ENCODE measurements at regions not wholly inside any gene's neighbourhood (a gene's known extent, or its start where the extent isn't known, plus 50 kb on each side); places are given as distances from the start of the nearest gene placed in this dataset.
A peak's percentile ranks its signal among the peaks of the same experiment; 100 is the strongest.

DNA sequence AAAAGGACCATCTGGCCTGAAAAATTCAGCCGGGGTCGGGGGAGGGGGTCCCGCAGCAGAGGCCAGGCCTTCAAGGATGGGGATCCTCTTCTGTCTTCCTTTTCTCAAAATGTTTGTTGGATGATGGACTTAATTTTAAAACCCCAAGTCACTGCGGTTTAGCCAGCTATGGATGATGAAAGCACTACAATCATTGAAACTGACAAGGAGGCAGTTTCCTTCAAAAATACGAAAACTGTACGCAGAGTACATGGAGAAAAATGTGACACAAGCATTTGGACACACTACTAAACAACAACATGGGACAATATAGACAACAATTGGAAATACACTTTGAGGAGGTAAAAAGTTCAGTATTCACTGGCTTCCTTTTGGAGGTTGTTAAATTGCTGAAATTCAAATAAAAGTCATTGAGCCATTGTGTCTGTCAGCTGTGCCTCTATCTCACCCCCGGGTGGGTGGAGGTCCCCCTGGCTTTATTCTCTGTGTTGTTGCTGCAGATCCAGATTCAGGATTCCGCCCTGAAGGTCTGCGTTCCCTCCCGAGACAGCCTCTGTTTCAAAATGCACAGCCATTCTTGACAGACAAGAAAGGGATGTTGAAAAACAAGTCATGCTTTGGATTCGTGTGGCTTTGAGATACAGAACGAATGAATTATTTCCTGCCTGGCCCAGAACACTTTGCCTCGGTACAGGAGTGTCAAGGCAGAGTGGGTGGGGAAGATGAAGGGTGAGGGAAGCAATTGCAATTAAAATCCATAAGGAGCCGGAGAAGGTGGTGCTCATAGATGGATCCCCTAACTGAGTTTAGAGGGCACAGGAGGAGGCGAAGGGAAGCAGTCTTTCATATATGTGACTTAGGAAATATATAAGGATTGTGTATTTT lies 118.2 kb downstream of the TTLL2 start:
- no peak for DNase-seq

DNA sequence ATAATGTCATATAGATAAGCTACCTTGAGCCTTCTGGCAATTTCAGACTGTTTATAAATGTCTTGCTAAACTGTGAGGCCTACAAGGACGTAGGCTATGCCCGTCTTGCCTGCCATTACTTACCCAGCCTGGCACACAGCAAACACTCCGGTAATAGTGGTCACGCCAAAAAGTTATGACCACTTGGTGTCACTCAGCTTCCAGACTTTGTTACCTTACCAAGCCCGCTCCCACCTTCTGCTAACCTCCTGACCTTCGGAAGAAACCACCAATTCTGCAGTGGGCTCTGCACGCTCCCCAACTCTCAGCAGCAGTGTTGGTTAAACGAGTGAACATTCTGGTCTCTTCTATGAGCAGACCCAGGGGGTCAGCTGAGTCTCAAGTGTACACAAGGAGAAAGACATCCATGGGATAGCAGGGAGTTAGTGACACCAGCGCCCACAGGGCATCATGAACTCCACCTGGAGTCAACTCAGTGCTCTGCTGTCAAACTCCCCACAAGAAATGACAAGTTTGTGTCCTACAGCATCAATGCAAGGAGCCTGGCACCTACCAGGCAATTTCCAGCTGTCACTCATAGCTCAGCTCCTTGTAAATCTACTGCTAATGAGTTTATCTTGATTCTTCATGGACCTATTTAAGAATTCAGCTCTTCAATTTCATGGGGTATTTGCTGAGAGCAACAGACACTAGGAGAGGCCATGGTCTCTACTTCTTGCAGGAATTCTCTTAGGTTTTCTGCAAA lies 119.9 kb downstream of the TTLL2 start:
- no peak for DNase-seq

DNA sequence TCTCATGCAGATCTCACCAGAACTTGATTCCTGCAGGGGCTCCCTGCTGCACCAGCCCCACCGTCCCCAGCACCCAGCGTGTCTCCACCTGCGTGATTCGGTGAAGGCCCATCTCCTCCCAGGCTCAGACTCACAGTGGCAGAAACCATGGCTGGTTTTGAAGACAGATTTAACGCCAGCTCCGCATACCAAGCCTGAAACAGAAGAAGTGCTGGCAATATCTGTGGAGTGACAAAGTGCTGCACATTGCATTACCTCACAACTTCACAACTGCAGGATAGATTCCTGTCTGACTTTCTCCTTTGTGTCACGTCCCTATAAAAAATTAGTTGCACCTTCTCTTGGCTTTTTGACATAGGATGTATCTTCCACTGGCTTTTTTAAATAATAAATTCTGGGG lies 120.7 kb downstream of the TTLL2 start:
- no peak for DNase-seq

DNA sequence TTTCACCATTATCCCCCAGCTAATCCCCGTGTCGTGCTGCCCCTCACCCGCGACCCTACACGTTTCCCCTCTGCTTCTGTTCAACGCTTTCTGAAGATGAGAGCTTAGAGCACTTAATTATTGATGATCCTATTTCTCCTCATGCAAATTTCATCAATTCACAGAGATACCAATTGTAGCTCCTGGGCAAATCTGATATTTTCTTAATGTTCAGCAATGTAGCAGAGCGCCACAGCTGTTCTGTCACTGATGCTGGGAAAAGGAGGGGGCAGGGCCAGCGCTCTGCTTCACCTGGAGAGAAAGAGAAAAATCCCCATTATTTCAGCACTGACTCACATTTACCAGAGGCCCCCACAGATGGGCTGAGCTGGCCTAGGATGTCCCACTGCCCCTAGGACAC lies 121.2 kb downstream of the TTLL2 start:
- DNase-seq: no peak

DNA sequence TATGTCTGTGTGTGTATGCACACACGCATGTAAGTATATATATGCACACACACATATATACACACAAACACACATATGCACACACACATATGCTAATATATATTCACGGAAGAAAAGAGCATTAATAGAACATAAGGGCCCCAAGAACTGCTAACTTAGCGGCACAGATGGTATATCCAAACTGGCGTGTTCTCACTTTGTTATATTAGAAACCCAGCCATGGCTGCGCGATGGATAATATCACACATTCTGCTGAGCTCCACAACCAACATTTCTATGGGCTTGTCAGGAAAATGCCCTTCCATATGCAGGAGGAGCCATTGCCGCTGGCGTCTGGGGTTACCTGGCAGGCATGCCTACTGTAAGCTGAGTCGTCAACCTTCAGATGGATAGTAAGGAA lies 122.1 kb downstream of the TTLL2 start:
- DNase-seq: no peak

DNA sequence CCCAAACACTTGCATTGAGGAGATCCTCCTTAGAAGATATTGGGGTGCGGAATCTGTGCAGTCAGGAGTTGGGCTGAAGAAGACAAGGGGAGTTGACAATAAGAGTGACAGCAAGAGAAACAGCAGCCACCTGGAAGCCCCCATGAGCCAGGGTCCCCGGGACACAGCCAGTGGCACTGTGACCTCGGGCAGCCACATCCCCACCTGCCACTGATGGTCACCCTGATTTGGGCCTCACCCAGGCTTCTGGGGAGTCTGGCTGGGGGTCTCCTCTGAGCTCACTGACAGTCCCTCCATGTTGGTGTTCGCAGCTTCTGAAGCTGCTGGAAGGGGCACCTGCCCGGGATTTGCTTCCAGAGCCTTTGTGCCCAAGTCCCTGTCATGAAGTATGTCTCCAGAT lies 123.5 kb downstream of the TTLL2 start:
- DNase-seq: no peak

DNA sequence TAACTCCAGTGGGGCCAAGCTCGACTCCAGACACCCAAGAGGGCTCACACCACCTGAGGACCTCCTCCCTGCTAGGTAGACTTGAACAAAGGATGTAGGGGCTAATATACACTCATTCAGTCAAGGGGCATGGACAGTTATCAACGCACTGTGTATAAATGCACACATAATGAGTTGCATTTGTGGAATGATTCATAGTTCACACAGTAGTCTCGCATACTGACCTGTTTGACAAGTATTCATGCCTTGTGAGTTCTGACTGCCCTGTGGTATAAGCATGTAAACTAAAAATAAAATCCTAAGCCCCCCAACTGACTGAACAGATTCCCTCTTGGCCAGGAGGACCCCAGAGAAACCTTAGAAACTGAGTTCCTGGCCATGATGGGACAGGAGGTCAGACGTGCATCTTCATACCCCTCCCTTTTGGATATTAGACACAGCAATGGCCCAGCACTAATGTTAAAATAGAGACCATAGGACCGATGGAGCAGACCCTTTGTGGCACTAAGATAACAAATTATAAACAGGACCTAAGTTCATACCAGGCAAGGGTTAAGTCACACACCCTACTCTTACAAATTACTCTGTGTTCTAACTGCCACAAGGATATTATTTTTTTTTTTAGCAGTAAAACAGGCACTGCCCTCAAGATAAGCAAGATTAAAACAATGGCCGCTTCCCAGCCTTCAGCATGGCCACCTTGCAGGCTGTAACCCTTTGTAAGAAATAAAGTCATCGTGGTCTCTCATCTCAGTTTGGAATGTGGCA lies 124.4 kb downstream of the TTLL2 start:
- no peak for DNase-seq

DNA sequence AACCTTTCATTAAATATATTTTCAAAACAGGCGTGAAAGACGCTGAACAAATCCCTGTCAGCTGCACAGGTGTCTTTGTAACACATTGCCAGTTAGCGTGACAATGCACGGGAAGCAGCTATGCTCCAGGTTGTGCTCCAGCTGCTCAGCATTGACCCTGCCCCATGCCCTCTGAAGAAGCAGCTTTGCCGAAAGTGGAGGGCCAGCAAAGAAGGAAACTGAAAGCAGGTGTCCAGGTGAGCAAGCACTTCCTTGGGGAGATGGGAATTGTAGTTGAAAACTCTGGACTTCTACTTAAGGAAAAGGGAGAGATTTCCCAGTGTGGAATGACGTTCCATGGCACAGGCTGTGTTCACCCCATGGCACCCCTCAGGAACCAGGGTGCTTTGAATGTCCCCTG lies 125.7 kb downstream of the TTLL2 start:
- DNase-seq: no peak

DNA sequence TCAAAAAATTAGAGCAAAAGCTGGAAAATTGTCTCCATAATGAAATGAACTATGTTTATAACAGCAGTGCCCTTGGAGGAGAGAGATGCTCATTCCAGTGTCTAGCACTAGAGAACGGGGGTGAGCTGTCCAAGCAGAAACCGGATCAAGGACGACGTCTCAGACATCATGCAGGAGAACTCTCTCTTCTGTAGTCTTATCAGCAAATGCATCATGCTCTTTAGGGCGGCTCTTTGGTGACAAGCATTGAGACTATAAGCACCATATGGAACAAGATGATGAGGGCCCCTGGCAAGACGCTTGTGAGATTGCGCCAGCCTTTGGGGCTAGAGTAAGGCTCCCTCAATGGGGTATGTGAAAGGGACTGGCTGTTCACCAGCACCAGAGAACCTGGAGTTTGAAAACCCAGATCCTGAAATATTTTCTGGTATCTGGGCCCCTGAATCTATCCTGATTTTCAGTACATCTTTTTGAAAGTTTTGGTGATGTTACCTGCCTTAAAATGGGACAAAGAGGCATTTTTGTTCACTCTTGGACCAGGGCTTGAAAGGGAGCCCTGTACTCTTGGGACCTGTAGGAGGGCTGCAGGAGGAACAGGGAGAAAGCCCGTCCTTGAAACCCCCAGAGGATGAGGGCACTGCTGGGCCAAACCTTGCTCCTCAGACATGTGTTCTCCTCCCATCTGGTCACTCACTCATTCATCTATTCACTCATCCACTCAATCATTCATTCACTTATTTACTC lies 127.6 kb downstream of the TTLL2 start:
- no peak for DNase-seq

DNA sequence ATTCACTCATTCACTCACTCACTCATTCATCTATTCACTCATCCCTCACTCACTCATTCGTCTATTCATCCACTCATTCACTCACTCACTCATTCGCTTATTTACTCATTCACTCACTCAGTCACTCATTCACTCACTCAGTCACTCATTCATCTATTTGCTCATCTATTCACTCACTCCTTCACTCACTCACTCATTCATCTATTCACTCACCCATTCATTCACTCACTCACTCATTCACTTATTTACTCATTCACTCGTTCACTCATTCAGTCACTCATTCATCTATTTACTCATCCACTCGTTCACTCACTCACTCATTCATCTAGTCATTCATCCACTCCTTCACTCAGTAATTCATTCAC lies 128.2 kb downstream of the TTLL2 start:
- DNase-seq: no peak

DNA sequence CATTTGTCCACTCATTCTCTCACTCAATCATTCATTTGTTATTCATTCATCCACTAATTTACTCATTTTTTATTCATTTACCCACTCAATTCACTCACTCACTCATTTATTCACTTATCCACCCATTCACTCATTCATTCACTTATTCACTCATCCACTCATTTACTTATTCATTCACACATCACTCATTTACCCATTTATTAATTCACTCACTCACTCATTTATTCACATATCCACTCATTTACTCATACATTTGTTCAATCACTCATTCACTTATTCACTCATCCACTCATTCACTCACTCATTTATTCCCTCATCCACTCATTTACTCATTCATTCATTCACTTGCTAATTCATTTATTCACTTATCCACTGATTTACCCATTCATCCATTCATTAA lies 129.1 kb downstream of the TTLL2 start:
- DNase-seq: no peak

DNA sequence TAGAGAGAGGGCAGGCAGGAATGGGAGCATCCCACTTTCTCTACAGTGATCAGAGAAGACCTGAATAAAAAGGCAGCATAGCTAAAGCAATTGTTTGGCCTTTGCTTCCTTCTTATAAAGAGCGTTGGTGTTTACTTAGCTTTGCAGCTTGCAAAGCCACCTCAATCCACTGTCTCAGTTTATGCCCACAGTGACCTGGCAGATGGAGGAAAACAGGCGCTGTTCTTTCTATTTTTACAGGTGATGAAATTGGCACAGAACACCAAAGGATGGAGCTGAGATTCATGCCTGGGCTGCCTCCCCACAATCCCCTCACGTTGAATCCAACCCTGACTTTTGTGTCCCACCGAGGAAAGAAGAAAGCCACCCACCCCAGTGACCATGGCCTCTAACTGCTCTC lies 130.5 kb downstream of the TTLL2 start:
- DNase-seq: no peak

DNA sequence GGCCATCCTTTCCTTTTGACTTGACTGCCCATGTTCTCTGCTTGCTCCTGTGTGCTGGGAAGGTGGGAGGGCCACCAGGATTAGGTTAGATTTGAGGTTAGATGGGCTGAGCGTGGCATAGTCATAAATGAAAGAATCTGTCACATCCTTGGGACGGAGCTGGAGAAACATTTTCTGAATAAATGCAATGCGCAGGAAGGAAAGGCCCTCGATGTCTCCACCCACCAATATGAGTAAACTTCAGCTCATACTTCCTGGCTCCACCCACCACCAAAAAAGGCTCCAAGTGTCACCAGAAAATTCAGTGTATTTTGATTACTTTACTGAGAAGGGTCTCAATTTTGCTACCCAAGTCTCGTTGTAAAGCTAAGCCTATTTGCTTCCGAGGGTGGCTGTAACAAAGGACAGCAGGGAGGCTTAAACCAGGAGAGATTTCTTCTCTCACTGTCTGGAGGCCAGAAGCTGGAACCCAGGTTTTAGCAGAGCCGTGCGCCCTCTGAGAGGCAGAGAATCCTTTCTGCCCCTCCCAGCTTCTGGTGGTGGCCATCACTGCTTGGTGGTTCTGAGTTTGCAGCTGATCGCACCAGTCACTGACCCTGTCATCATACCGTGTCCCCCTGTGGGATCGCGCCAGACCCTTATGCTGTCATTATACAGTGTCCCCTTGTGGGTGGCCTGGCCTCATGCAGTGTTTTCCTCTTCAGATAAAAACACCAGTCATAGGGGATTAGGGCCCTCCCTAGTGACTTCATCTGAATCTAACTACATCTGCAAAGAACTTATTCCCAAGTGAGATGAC lies 137.8 kb downstream of the TTLL2 start:
- DNase-seq: no peak

DNA sequence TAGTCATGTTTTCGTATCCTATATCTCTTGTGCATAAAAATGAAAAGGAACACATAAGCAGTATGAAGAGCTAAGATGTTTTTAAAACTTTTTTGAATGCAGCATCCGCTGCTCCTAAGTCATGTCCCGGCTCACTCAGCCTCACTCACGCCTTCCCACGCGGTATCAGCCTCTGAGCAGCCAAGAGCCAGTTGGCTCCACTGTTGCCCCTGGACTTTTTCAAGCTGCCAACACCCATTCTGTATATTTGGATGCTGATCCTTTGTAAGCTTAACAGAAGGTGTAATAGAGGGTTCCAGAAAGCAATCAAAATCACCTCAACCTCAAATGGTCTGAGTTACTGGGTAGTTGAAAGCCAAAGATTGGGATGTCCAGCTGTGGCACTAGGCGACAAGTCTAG lies 139.3 kb downstream of the TTLL2 start:
- no peak for DNase-seq

DNA sequence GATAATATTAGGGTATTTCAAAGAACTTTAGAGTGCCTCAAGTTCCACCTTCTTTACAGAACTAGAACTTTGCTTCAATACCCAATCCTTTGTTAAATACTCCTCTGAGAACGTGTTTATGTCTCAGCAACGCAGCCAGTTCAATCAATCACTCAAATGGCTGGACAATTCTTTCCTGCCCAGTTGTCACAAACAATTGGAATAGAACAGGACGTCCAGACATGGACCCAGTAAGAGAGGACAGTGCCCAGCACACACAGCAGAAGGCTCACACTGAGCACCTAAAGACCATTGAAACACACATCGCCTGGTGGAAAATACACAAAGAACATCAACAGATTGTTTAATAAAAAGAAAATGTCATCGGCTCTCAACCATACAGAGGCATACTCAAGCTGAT lies 140.6 kb downstream of the TTLL2 start:
- no peak for DNase-seq

DNA sequence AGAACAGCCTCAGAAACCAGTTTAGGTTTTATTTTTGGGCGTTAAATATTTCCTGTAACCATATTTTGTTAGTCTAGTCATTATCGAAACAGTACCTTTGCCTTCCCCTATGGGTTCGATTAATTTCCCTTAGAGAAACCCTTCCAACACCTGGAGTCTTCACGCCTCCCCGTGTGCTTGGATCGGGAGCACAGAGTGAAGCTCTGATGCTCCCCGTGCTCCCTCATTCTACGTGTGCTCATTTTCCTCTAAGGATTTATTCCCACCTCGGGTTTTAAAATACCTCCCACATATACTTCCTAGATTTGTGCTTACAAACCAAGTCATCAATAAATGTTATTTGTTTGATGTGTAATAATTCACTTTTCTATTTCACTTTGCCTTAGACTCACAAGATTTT lies 142.4 kb downstream of the TTLL2 start:
- DNase-seq: no peak

DNA sequence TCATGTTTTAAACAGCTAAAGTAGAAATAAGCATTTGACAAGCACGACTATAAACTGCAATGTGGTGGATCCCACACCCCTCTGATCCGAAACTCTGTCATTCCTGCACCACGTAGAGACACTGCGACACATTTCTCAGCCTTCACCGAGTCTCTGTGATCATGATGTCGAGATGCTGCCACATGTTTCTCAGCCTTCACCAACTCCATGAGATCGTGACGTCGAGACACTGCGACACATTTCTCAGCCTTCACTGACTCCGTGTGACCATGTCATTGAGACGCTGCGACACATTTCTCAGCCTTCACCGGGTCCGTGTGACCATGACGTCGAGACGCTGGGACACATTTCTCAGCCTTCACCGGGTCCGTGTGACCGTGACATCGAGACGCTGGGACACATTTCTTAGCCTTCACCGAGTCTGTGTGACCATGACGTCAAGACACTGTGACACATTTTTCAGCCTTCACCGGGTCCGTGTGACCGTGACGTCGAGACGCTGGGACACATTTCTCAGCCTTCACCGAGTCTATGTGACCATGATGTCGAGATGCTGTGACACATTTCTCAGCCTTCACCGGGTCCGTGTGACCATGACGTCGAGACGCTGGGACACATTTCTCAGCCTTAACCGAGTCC lies 143.0 kb downstream of the TTLL2 start:
- peak; percentile 25 for DNase-seq

DNA sequence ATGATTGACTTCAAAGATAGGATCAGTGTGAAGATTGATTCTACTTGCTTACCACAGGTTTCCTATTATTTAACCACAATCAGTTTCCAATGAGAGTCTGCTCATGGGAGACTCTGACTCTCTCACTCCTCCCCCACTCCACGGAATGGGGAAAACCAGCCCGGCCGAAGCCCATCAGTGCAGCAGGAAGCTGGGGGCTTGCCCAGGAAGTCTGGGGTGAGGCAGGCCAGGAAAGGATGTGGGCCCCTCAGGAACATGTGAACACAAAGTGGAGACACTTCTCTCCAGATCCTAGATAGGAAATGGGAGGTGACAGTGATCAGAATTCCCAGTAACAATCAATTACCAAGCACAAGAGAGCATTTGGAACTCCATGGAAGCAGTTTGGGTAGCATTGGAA lies 144.2 kb downstream of the TTLL2 start:
- peak; percentile 53 for DNase-seq

DNA sequence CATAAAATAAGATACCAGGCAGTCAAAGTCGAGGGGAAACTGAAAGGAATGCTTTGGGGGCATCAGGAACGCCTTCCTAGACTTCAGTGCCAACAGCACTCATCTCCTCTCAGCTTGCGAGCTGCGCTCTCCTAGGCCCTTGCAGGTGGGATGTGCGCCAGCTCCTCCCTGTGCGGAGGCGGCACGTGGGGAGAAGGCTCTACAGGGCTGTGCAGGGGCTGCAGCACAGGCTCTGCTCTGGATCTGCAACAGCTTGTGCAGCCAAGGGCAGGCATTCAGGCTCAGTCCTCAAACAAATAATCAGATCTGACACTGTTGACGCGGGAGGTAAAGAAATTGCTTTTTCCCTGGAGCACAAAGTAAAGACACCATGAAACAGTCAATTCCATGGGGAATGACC lies 144.8 kb downstream of the TTLL2 start:
- DNase-seq: peak; percentile 58

DNA sequence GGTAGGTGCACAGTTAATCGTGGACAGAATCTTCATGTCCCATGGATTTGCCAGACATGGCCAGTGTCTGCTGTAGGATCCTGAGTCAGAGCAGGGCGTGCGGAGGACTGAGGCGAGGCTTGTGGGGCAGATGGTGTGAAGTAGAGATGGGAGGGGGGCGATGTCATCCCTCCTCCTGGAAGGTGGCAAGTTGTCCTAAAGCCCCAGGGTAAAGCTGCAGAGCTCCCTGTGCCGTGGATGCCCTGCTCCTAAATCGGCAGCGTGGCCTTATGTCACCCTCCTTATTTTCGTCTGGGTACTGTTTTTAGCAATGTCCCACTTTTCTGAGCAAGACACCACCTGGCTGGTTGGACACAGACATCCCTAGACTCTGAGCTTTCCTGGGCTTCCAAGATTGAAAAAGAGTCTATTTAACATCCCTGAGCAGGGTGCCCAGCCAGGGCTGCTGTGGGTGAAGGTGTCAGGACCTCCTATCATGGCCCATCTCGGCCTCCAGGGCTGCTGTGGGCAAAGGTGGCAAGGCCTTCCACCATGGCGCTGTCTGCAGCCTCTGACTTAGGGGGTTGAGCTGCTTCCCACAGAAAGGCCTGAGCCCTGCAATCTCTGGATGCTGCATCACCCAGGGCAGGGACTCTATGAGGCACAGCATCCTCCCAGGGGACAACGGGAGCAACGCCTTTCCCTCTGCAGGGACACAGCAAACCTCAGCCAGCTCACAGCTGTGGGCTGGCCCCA lies 145.4 kb downstream of the TTLL2 start:
- peak; percentile 51 for DNase-seq
